ENCODE measurements at regions not wholly inside any gene's neighbourhood (a gene's known extent, or its start where the extent isn't known, plus 50 kb on each side); places are given as distances from the start of the nearest gene placed in this dataset.

DNA sequence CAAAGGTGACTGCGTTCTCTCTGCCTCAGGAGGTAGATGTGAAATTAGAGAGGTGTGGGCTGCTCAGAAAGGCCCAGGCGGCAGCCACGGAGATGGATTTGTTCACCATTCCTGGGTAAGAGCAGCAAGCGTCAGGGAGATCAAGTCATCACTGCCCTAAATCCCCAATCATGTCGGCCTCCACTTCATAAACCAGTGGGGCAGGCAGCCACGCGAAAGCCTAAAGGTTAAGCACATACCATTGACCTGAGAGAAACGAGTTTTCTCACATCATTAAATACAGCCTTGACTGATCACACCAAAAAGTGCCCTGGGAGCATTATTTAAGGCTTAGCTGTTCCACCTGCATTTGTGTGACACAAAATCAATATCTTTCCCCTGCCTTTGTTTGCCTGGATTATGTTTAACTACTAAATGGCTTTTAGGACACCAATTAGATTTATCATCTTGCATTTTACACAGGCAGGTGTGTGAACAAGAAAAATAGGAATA is 50.7 kb upstream of the FOXB1 start:
- no peak for DNase-seq (ENCODE audit: low read depth, low spot score)

DNA sequence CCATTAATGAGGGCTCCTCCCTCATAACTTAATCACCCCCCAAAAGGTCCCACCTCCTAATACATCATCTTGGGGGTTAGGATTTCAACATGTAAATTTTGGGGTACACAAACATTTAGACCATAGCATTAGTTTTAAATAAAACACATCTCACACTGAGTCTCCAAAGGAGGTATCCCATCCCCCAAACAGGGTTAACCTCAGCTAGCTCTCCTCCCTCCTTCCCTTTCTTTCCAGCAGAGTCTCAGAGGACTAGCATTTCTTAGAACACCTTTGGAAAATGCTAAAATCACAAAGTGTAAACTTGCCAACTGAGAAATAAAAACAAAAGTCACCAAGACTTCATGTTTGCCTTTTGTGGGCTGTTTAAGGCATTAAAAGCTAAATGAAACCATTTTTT is 51.2 kb upstream of the FOXB1 start:
- no peak for DNase-seq (ENCODE audit: low read depth, low spot score)

DNA sequence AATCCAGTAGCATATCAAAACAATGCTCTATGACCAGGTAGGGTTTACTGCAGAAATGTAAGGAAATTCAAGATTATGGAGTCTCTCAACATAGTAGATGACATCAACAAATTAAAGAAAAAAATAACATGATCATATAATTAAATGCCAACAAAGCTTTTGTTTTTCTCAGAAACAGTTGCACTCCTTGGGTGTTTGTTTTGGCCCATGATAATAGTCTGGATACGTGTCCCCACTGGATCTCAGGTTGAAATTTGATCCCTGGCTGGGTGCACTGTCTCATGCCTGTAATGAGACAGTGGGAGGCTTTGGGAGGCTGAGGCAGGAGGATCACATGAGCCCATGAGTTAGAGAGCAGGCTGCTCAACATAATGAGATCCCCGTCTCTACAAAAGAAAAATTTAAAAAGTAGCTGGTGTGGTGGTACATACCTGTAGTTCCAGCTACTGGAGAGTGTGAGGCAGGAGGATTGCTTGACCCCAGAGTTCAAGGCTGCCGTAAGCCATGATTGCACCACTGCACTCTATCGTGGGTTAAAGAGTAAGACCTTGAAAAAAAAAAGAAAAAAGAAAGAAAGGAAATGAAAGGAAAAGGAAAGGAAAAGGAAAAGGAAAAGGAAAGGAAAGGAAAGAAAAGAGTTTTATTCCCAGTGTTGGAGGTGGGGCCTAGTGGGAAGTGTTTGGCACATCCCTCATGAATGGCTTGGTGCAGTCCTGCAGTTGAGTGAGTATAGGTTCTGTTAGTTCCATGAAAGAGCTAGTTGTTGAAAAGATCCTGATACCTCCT is 53.3 kb upstream of the FOXB1 start:
- DNase-seq (ENCODE audit: low read depth, low spot score), result no peak

DNA sequence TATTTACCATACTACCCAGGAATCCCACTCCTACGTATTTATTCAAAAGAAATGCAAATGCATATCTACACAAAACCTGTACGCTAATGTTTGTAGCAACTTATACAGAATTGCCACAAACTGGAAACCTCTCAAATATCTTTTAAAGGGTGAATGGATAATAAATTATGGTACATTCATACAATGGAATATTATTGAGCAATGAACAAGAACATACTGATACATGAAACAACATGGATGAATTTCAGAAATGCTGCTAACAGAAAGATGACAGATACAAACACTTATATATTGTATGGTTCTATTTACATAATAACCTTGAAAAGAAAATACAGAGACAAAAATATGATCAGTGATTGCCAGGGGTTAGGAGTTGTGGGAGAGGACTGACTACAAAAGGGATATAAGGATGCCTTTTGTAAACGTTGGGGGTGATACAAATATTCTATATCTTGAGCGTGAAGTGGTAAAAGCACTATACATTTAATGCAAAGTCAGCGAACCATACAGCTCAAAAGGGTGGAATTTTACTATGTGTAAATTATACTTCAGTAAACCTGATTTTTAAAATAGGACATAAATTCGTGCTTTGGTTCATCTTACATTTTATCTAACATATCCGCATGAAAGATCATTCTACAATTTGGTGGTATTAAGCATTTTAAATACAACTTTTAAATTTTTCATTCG is 55.0 kb upstream of the FOXB1 start:
- DNase-seq (ENCODE audit: low read depth, low spot score), result no peak

DNA sequence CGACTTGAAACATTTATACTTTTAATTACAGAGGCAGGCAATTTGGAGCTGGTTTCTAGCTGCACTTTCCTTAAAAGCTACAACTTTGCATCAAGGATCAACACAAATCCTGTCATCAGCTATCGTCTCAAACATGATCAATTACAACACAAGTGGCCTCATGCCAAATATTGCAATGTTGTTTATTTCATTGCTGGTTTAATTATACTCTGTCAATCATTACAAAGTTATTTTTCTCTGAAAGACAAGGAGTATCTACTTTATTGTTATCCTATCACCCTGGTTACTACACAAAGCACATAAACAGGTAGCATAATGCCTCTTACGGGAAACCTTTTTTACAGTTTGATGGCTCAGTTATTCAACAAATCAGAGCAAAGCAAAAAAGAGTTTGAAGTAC is 58.0 kb upstream of the FOXB1 start:
- DNase-seq (ENCODE audit: low read depth, low spot score), result no peak

DNA sequence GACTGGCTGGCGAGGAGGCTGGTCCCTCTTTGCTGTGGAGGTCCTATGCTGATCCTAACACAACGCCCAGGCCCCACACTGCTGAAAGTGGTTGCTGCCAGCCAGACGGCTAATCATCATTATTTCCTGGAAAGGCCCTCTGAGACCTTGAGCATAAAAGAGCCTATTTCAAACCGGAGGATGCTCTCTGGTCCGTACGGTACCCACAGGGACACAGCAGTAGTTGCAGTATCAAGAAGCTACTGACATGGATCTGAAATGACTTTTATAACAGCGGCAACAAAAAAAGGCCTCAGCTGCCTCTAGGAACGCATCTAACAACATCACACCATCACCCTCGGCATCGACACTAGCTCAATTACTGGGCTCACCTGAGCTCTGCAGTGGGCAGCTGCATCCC is 59.1 kb upstream of the FOXB1 start:
- no peak for DNase-seq (ENCODE audit: low read depth, low spot score)

DNA sequence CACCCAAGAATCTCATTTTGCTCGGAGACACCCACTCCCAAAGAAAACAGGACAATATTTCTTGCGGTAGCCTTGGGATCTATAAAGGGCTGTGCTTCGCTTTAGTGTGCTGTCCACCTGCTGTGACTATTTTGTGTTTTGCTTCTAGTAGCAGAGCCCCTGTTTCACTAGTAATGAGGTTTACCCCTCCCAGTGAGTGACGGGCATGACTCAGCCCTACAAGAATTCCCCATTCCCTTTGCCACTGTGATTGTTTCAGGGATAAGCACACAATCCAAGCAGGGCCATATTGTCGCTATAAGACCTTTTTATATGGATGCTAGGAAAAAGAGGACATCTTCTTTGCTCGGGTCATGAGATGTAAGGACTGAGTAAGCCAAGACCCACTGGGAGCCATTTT is 62.5 kb upstream of the FOXB1 start:
- DNase-seq (ENCODE audit: low read depth, low spot score), result peak; percentile 65

DNA sequence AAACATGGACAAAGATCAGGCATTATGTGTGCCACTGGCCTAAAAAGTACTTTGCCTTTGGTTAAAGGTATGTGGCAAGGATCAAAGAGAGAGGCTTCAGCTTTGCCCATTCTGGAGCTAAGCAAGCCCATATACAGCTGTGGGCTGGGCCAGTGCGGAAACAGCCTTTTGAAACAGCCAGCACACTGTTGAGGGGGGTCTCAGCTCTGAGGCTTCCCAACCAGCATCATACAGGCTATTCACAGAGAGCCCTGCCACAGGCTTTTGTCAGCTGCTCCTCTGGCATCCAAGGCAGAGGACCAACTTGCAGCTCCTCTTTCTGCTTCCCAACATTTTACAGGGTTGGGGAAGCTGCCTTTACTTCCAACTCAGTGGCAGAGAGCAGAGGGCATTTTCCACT is 63.2 kb upstream of the FOXB1 start:
- DNase-seq (ENCODE audit: low read depth, low spot score), result peak; percentile 24

DNA sequence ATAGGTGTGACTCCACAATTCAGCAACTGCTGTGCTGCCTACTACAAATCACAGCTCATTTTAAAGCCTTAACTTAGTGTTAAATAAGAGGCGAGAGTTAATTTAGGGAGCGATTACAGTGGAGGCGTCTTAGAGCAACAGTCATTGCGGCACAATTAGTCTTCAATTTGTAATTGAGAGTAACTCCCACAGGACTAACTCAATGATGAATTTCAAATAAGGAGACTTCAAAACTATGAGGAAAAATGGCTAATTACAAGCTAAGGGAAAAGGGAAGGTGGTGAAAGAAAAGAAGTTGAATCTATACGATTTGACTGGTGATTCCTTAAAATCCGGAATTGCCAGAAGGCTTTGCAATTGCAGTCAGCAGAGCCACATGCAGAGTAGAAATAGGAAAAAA is 63.7 kb upstream of the FOXB1 start:
- no peak for DNase-seq (ENCODE audit: low read depth, low spot score)

DNA sequence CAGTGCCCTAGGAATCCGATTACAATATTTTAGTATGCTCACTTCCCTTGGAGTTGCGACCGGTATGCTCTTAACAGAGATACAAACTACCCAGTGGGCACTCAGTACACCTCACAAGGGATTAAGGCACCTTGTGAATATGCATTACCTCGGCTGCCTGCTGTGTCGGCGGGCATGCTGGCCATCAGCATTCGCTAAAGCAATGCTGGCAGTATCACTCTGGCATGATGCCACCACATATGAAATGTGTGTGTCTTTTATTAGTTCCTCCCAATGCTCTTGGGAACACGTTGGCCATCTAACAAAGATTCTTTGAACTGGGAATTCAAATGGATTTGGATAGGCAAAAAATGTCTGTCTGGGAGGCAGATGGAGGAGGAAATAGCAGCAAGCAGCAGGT is 67.4 kb upstream of the FOXB1 start:
- no peak for DNase-seq (ENCODE audit: low read depth, low spot score)

DNA sequence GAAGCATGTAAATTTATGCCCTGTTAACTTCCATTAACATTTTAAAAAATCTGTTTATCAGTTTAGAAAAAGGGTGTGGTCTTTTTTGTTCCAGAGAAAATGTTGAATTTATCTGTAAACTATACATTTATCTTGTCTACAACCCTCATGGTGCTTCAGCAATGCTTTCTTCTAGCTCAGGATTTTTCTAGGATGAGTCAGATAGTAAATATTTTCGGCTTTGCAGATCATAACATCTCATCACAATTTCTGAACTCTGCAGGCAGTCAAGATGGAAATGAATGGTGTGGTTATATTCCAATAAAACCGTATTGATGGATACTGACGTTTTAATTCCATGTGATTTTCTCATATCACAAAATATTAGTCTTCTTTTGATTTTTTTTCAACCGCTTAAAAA is 70.5 kb upstream of the FOXB1 start:
- no peak for DNase-seq (ENCODE audit: low read depth, low spot score)

DNA sequence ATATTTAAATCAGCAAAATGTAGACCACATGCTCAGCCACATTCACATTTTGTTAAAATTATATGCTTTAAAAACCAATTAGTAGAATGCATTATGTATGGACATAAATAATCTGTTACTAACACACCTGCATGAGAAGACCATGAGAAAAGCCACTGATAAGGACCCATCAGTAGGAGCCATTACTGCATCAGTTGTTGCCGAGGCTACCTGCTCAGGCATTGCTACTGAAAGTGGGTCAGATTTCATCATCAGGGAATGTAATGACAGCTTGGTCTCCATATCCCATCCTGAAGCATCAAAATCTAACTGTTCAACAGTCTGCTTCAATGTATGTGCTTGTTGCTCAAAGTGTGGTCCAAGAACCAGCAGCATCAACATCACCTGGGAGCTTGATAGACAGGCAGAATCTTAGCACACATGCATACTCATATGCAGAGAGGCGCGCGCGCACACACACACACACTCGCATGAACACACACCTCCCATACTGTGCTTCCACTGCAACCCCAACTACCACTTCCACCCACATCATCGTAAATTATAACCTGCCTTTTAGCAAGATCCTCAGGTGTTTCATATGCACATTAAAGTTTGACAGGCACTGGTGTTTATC is 72.4 kb upstream of the FOXB1 start:
- DNase-seq (ENCODE audit: low read depth, low spot score), result no peak

DNA sequence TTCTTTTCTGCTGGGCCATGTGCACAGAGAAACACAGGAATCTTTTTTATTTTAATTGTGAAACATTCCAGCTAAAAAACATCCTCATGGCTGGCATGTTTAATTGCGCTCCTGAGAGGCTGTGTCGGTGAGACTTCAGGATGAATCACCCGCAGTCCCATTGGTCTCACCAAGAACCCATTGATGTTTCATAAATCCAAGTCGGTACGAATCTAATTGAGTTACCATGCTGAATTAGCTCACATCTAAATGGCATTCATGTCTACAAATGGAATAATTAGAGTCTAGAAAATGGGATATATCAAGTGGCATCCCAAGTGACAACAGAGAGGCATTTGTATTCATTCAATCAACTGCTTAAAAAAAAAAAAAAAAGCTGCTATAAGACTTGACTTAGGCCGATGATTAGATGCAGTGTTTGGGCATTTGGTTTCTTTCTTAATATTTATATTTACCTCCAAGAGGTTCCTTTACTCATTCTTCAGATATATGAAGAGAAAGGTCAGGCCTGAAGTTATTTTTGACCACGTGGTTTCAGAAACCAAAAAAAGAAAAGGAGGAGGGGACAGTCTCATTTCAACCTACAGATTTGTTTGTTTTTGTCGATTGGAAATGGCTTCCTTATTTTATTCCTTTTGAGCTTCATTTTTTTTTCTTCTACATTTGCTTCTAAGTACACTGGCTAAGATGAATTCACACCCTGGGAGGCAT is 79.1 kb upstream of the FOXB1 start:
- DNase-seq (ENCODE audit: low read depth, low spot score), result no peak

DNA sequence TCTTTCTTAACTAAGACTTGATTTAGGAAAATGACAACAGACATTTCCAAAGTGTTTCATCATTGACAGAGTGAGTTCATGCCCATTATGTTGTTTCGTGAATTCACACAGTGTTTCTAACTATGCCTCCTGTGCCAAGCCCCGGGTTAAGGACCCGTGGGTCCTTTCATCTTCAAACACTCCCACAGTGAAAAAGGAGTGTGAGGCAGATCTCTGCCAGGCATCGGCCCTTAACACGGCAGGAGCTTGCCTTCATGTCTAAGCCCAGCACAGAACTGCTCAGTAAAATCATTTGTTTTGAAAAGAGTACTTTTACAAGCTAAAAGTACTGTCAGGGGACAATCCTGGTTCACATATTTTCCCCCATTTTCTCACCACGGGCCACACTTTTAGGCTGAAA is 80.0 kb upstream of the FOXB1 start:
- no peak for DNase-seq (ENCODE audit: low read depth, low spot score)

DNA sequence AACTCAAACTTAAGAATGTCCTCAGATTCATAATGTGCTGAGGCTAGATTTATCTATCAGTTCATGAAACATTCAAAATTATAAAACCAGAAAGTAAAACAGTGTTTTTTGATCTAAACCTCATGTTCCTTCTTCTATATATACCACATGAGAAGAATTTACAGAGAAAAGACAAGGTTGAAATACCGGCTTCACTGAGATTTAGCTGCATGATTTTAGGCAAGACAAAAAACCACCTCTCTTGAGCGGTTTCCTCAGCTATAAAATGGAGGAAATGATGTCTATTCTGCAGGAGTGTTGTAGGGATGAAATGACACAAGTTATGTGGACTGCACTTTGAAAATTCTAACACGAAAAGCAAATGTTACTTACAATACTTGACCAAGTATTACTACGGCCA is 80.6 kb upstream of the FOXB1 start:
- no peak for DNase-seq (ENCODE audit: low read depth, low spot score)

DNA sequence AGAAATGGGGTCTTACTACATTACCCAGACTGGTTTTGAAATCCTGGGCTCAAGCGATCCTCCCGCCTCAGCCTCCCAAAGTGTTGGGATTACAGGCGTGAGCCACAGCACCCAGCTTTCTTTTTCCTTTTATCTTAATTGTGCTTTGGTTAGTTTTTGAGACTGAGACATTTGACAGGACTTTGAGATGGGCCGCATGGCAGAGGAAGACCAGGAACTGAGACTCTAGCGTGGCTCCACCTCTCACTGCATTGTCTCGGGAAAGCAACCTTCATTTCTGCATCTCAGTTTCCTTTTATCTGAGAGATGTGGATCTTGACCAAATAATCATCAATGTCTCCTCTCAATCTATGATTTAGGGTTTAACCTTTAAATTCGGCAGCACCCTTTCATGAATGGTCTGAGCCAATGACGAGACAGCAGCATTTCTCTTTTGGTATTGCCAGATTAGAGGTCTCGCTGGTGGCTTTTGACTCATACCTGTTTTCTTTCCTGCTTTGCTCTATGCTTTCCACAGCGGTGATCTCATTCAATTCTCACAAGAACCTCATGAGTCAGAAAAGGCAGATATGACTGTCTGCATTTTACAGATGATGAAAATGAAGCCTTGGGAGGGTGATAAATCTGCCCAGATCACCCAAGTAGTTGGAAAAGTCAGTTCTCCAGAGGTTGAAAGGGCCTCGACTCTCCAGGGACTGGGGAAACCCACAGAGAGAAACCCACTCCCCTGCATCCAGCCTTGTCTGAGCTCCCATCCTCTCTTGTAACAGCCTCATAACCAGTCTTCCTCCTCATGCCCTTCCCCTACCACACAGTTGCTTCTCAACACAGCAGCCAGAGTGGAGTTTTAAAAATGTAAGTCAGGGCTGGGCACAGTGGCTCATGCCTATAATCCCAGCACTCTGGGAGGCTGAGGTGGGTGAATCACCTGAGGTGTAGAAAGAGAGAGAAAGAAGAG is 84.8 kb upstream of the FOXB1 start:
- DNase-seq (ENCODE audit: low read depth, low spot score), result no peak

DNA sequence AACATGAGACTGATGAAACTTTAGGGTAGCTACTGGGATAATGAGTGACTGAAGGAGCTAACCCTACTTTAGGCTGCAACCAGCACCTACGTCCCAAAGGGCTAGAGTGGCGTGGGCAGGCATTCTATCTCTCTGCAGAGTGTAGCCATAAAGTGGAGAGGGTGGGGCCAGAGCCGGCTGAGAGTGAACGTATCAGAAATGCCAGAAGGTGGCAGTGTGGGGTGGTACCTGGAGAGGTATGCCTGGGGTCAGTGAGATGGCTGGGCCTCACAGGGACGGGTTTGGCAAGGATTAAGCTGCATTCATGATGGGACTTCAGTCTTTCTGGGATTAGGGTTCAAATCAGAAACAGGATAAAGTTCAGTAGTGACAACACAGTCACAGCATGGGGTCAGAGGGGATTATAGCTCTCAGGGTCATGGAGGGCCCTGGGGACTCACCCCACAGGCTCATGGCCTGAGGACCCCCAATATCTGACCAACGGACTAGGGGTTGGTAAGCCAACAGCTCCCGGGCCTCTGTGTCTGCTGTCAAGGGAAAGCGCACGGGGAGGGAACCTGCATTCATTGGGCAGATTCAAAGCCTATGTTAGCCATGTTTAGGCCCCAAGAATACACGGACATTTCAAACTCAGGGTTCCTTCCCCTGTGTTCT is 86.5 kb upstream of the FOXB1 start:
- DNase-seq (ENCODE audit: low read depth, low spot score), result peak; percentile 90

DNA sequence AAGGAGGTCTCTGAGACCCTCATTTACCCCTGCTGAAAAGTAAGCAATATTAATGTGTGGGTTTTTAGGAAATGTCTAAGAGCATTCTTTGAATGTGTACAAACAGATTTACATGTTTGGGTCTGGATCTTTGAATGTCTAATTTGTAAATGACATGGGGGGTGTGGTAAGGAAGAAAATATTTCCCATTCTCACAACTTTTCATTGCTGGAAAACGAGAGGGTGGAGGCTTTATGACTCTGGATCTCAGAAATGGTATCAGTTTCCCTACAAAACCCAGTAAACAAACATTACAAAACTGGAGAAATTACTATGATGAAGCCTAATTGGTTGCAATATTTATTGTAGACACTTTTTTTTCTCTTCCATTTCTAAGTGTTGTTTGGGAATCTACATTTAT is 98.1 kb upstream of the FOXB1 start:
- no peak for DNase-seq (ENCODE audit: low read depth, low spot score)

DNA sequence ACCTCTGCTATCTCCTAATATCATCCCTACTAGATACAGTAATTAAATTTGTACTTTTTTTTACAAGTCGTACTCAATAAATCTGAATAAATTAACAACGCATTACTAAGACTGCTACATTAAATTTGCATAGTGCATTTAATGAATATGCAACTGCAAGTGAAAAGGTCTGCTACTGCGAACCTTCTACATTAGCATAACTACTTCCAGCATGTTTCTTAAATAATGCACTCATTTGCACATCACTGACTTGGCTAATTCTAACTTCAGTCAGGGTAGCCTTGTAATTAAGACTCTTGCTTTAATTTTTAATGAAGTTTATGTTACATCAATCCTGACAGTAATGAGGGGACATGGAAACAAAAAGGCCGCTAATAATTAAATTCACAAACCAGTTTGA is 98.9 kb upstream of the FOXB1 start:
- no peak for DNase-seq (ENCODE audit: low read depth, low spot score)

DNA sequence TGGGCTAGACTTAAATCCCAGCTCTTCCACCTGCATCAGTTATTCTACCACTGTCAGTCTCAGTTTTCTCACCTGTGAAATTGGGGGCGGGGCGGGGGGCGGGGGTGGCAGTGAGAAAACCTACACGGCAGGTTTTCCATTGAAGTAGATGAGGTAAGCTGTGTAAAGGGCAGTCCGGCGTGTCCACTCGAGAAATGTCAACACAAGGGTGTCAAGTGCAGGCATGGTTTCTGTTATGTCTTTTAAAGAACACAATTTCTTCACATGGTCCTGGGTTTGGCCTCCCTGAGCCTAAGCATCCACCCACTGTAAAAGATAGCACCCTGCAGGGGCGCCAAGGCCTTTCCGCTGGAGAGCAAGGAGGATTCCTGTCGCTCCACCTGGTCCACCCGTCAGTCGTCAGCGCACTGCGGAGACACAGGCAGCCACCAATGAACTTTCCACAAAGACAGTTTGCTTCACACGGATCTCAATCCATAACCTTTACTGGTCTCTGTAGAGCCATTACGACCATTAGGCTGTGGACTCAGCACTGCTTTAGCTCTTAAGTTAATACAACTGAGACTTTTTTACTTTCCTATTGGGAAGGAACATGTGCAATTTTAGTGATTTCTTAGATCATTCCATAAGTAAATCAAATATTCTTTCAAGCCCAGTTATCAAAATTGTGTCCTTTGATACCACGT is 99.5 kb upstream of the FOXB1 start:
- DNase-seq (ENCODE audit: low read depth, low spot score), result peak; percentile 16

Data from ELF-1 (cell line).